GM19023 (cell line): ENCODE measurements at regions not wholly inside any gene's neighbourhood (a gene's known extent, or its start where the extent isn't known, plus 50 kb on each side); places are given as distances from the start of the nearest gene placed in this dataset.
"Not testable (repeated sequence)": the region's sequence is repeated elsewhere in the genome, so short reads cannot be mapped to it uniquely, and the experiment has no call there.

Experiments
- ATAC-seq: cut with Tn5 transposase; IDR thresholded peaks from one replicate; pipeline ENCODE4 v1.9.1; 2021; ENCODE audit warnings: mild to moderate bottlenecking, moderate library complexity; ENCODE audit not compliant: unreplicated experiment

GRCh38 chr2:194345347-194345746, 1311.7 kb upstream of the SLC39A10 start:
- no peak for ATAC-seq

- no peak for ATAC-seq
These were observed 1313.9 kb upstream of the SLC39A10 start for GRCh38 chr2:194343167-194343566.

GRCh38 chr2:194332799-194333490, 1324.1 kb upstream of the SLC39A10 start:
- no peak for ATAC-seq

DNA sequence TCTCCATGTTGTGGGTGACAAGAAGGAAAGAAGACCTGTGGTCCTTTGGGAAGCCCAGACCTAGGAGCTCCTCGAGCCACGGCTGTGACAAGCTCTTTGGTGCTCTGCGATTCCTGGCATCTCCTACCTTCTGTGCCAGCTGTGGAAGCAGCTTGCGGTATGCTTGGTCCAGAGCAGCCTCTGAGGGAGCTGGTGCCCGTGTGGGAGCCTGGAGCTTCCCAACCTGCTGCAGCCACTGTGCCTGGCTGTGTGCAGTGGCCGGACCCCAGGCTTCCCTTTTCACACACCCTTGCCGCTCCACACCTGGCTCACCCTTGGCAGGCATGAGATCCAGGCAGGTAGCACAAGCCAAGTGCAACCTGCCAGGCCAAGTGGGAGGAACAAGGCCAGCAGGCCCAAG, 1328.6 kb upstream of the SLC39A10 start:
- ATAC-seq, result no peak

GRCh38 chr2:194327196-194327888, 1329.7 kb upstream of the SLC39A10 start:
- ATAC-seq, result no peak

DNA sequence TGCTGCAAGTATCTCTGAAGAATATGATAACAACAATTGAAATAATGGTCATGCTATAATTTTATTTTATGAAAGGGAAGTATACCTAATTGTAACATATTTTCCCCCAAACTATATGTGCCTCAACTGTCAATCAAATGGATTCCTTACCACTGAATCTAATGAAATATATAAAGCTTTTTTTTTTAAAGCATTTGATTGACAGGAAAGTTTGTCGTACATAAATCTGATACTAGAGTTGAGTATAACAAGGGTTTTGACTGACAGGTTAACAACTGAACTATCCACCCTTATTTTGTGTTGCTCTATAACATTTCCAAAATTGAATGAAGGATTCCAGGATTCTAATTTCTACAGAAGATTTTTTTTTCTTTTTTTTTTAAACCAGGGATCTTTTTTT, 1333.3 kb upstream of the SLC39A10 start:
- ATAC-seq, result no peak

DNA sequence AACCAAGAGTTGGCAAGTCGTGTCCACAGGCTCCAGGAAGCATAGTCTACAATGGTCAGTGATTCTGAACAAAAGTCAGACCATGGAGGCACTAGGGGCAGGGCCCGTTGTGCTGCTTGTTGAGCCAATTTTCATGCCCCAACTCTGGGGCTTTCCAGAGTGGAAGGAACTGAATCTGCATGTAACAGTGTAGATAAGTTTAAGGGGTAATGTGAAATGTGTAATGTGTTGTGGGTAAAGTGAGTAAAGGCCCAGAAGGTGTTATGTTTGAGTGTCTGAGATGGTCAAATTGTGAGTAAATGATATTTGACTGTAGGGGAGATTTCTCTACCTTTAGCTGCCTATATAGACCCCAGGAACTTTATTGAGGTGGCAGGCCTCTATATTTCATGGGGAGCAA, 1336.5 kb upstream of the SLC39A10 start:
- no peak for ATAC-seq

GRCh38 chr2:194319222-194319992, 1337.6 kb upstream of the SLC39A10 start:
- ATAC-seq, result peak; percentile 72

DNA sequence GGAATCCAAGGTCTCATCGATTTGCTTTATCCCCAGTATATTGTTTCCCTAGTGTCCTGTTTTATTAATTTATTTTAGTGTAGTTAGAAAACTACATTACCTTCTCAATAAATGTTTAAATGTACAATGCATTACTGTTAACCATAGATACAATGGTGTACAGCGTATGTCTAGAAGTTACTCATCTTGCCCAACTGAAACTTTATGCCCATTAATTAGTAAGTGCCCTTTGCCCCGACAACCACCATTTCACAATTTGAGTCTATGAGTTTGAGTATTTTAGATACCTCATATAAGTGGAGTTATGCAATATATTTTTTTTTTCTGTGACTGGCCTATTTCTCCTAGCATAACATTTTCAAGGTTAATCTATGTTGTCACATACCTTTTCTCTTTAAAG, 1343.0 kb upstream of the SLC39A10 start:
- no peak for ATAC-seq

- ATAC-seq, result no peak
These were observed 1352.8 kb upstream of the SLC39A10 start for GRCh38 chr2:194304191-194304590.

- ATAC-seq, result no peak
These were observed 1355.1 kb upstream of the SLC39A10 start for GRCh38 chr2:194301946-194302345.

GRCh38 chr2:194294156-194294555, 1362.9 kb upstream of the SLC39A10 start:
- ATAC-seq, result no peak

DNA sequence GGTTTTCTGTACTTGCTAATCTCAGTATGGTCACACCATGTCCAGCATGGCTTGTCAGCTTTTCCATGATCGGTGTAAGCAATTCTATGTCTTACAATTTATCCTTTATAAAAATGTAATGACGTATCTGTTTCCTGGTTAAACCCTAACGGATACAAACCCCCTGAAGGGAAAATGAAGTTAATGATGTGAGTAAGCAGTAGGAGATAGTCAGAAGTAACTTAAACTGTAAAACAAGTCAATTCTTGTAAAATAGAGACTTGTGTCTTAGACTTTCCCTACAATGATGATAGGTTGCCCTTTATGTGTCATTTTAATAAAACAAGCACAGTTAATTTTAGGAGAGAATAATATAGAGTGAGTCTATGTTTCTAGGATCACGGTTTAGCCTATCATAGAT, 1365.9 kb upstream of the SLC39A10 start:
- ATAC-seq, result no peak

GRCh38 chr2:194289712-194290346, 1367.2 kb upstream of the SLC39A10 start:
- no peak for ATAC-seq

DNA sequence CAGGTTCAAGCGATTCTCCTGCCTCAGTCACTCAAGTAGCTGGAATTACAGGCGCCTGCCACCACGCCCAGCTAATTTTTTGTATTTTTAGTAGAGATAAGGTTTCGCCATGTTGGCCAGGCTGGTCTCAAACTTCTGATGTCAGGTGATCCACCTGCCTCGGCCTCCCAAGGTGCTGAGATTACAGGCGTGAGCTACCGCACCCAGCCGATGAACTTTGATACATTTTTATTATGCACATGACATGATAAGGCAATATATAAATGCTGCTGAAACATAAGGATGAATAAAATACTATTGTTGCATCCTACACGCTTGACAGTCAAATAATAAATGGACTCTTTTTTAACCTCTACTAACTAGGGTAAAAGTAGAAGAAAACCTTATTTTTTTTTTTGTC, 1380.4 kb upstream of the SLC39A10 start:
- not testable (repeated sequence) for ATAC-seq

GRCh38 chr2:194271293-194271961, 1385.6 kb upstream of the SLC39A10 start:
- ATAC-seq, result no peak

- ATAC-seq, result no peak
These were observed 1386.4 kb upstream of the SLC39A10 start for GRCh38 chr2:194270648-194271047.

DNA sequence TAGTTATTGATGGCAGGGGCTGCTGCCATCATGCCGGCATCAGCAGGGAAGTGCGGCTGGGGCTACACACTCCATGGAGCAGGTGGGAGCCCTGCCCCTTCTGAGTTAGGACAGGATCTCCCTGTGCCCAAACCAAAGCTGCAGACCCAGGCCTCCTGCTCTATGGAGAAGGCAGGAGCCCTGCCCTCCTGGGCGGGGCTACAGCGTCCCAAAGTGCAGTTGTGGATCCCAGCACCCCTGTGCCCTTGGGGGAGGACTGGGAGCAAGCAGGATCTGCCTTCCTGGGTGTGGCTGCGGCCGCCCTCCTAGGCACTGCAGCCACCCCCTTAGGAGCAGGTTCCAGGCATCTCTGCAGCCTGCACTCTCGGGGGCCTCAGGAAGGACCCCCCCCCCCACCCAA, 1392.4 kb upstream of the SLC39A10 start:
- no peak for ATAC-seq

DNA sequence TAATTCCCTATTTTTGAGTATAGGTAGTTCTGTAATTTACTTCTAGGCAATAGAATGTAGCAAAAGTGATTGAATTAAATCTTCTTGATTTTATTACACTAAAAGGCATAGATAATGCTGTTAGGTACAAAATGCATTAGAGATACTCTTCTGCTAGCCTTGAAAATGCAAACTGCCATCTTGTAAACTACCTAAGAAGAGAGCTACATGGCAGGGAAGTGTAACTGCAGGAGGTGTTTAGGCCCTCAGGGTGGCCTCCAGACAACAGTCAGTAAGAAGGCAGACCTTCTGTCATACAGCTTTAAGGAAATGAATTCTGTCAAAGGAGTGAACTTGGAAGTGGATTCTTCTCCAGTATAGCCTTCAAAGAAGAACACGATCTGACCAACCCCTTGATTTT, 1396.8 kb upstream of the SLC39A10 start:
- ATAC-seq, result no peak

- no peak for ATAC-seq
These were observed 1399.9 kb upstream of the SLC39A10 start for GRCh38 chr2:194257095-194257494.
